HG02840 (cell line): ENCODE measurements at regions not wholly inside any gene's neighbourhood (a gene's known extent, or its start where the extent isn't known, plus 50 kb on each side); places are given as distances from the start of the nearest gene placed in this dataset.

Source experiments
- ATAC-seq: cut with Tn5 transposase; IDR thresholded peaks from one replicate; pipeline ENCODE4 v1.9.1; 2021; ENCODE audit warnings: mild to moderate bottlenecking, moderate library complexity, moderate number of reproducible peaks; ENCODE audit not compliant: unreplicated experiment, low FRiP score

- ATAC-seq: no peak
Measured at GRCh38 chr1:104919188-104919587, 1169.5 kb downstream of the AMY1C start.

DNA sequence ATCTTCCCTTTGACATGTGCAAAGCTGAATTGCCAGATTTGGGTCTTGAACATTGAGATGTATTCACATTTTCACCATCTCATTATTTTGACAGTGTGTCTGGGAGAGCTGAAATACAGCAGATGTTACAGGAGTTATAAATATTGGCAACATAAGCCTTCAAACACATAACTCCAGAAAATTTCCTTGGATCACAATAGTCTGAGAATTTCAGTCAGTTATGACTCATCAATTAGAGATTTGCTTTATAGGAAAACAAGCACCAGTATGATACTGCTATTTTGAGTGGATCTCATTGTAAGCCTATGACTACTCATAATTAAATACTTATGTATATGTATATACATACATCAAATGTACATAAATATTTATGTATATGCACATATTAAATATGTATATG, 1171.8 kb downstream of the AMY1C start:
- ATAC-seq: no peak

GRCh38 chr1:104923075-104923474, 1173.4 kb downstream of the AMY1C start:
- no peak for ATAC-seq

- no peak for ATAC-seq
Measured at GRCh38 chr1:104929280-104929679, 1179.6 kb downstream of the AMY1C start.

- no peak for ATAC-seq
Measured at GRCh38 chr1:104932030-104932915, 1182.6 kb downstream of the AMY1C start.

DNA sequence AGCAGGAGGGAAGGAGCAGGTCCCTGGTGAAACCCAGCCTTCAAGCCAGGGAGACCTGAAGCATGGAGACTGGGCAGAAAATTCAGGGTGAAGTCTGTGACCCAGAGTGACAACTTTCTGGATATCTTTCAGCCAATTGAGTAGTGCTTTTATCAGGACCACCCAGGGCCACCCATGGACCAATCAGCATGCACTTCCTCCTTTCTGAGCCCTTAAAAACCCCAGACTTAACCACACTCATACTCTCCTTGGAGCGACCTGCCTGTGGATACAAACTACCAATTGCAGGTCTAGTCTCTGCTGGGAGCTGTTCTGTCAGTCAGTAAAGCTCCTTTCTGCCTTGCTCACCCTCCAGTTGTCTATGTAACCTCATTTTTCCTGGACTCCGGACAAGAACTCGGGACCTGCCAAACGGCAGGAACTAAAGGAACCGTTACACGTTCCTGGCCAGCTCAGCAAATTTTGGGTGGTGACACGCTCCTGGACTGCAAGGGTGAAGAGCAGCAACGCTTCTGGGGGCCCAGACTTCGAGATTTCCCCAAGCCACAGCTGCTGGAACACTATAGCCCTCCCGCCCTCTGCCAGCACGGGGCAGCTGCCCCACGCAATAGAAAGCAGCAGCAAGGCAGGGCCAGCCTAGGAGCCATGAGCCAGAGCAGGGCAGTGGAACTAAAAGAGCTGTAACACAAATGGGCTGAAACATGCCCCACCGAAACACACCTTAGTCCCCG, 1183.4 kb downstream of the AMY1C start:
- ATAC-seq: no peak

- no peak for ATAC-seq
Measured at GRCh38 chr1:104933846-104934245, 1184.1 kb downstream of the AMY1C start.

GRCh38 chr1:104945406-104945805, 1195.7 kb downstream of the AMY1C start:
- ATAC-seq: no peak

DNA sequence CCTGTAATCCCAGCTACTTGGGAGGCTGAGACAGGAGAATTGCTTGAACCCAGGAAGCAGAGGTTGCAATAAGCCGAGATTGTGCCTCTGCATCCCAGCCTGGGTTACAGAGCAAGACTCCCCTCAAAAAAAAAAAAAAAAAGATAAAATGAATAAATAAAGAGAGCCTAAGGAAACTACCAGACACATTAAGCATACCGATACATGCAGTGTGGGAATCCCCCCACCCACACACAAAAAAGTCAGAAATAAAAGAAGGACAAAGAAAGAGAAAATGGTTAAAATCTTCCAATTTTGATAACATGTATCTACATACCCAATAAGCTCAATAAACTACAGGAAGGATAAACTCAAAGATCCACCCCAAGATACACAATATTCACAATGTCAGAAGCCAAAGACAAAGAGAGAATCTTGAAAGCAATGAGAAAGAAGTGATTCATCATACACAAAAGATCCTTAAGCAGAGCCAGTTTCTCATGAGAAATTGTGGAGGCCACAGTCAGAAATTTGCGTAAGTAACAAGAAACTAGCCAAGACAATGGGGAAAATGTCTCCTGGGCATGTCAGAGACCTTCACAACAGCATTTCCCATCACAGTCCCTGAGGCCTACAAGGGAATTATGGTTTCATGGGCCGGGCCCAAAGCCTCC, 1197.0 kb downstream of the AMY1C start:
- no peak for ATAC-seq

DNA sequence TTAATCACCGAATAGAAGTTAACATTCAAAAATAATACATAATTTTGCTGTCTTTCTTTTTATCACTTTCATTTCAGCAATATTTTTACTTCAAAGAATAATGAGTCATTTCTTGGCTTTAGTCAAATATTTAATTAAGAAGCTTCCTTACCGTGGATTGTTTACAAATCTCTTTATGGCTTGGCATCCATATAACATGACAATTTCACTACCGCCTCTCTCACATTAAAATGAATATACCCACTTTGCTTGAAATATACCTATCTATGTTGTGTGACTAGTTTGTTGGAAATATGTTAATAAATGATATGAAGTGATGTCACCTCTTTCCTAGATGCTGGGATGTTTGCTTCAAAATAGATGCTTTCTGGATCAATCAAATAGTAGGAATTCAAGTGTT, 1203.9 kb downstream of the AMY1C start:
- no peak for ATAC-seq

DNA sequence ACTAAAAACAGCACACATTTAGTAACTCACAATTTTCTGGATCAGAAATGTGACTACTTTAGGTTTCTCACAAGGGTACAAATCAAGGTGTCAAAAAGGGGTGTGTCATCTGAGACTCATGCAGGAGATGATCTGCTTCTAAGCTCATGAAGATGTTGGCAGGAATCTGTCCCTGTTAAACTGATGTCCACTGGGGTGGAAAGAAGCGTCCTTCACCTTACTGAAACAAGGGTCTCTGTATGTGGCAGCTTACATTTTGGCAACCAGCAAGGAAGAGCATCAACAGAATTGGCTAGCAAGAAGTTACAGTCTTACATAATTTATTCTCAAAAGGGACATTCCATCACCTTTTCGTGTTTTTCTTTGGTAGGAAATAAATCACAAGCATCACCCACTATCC, 1223.8 kb downstream of the AMY1C start:
- ATAC-seq: no peak

GRCh38 chr1:104979651-104980050, 1230.0 kb downstream of the AMY1C start:
- ATAC-seq: no peak

DNA sequence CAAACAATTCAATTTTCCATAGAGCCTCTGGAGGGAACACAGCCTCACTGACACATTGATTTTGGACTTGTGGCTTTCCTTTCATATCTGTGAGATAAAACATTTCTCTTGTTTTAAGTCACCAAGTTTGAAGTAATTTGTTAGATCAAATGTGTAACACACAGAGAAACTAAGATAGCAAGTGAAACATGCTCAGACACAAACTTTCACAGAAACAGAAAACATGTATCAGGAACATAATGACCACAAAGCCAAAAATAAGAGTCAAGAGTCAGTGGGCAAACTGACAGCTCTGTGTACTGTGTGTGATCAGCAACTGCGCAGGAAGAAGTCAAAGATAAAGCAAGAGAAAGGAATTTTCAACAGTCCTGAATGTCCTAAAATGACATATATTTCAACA, 1237.5 kb downstream of the AMY1C start:
- ATAC-seq: peak; percentile 95

- ATAC-seq: no peak
Measured at GRCh38 chr1:104989012-104989411, 1239.3 kb downstream of the AMY1C start.

DNA sequence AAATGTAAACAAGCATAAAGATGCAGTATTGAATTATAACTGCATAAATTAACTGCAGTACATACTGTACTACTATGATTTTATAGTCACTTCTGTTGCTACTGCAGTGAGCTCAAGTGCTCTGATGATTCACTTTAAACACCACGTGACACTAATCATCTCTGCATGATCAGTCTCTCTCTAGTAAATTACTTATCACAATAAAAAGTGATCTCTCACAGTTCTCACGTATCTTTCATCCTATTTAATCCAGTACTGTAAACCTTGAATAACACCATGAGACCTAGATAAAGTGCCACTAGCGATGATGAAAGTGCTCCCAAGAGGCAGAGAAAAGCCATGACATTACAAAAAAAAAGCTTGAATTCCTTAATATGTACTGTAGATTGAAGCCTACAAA, 1242.0 kb downstream of the AMY1C start:
- ATAC-seq: no peak

- ATAC-seq: no peak
Measured at GRCh38 chr1:105000793-105001192, 1251.1 kb downstream of the AMY1C start.

DNA sequence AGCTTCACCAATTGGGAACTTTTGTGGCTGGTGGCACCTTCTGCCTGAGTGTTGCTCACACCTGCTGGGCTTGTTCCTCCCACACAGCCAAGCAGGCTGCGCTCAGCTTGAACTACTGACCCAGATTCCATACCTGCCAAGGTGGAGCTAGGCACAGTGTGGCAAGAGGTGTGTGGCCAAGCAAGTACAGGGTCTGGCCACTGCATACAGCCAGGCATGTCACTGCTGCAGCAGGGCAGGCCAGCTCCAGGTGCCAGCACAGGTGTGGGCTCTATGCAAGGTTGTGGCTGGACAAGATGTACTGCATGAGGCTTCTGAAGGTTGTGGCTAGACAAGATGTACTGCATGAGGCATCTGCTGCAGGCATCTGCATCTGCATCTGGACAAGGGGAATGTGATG, 1254.8 kb downstream of the AMY1C start:
- ATAC-seq: no peak

GRCh38 chr1:105005594-105006195, 1256.0 kb downstream of the AMY1C start:
- no peak for ATAC-seq

GRCh38 chr1:105017587-105017986, 1267.9 kb downstream of the AMY1C start:
- ATAC-seq: no peak

- no peak for ATAC-seq
Measured at GRCh38 chr1:105023719-105024118, 1274.0 kb downstream of the AMY1C start.
